ENCODE measurements at regions not wholly inside any gene's neighbourhood (a gene's known extent, or its start where the extent isn't known, plus 50 kb on each side); places are given as distances from the start of the nearest gene placed in this dataset.

- TF ChIP-seq CTCF (IDR thresholded peaks at IDR 0.05) (no peak), POLR2A (IDR thresholded peaks at IDR 0.05) (no peak)
These were observed 103.7 kb downstream of the MN1 start for GRCh38 chr22:27697888-27698287.

Measured in adrenal gland (tissue), 5 donors.